ENCODE measurements at regions not wholly inside any gene's neighbourhood (a gene's known extent, or its start where the extent isn't known, plus 50 kb on each side); places are given as distances from the start of the nearest gene placed in this dataset.

DNA sequence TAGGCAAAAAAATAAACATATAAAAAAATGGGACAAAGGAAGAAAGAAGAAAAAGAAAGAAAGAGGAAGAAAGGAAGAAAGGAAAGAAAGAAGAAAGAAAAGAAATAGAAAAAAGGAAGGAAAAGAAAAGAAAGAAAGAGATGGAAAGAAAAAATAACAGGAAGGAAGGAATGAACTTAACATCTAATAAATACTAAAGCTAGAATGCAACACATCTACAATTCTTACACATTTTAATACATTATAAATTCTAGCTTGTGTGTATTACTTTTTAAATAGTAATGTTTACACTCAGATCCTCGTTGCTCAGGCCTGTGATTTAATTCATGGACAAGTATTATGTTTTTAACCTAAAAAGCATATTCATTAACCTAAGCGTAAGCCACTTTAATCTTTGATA lies 703.0 kb upstream of the KIF2B start:
- TF ChIP-seq POLR2AphosphoS5 (IDR thresholded peaks at IDR 0.05; ENCODE audit: low read depth, low read length) (no peak), TEAD4 (IDR thresholded peaks at IDR 0.05; ENCODE audit: borderline replicate concordance, insufficient read depth) (no peak), GATA2 (CRISPR knock-in tag; IDR thresholded peaks at IDR 0.05) (no peak), EP300 (IDR thresholded peaks at IDR 0.05; ENCODE audit: borderline replicate concordance in 1 of 2, low read depth in 1 of 2, low read length in 1 of 2) (no peak), RAD21 (IDR thresholded peaks at IDR 0.05; ENCODE audit: low read length) (no peak), EZH2phosphoT487 (IDR thresholded peaks at IDR 0.05; ENCODE audit: borderline replicate concordance, low read depth) (no peak), GABPA (IDR thresholded peaks at IDR 0.05; ENCODE audit: low read depth) (no peak), RXRA (IDR thresholded peaks at IDR 0.05; ENCODE audit: borderline replicate concordance, low read depth) (no peak)
- TF ChIP-seq, protein P1, sequence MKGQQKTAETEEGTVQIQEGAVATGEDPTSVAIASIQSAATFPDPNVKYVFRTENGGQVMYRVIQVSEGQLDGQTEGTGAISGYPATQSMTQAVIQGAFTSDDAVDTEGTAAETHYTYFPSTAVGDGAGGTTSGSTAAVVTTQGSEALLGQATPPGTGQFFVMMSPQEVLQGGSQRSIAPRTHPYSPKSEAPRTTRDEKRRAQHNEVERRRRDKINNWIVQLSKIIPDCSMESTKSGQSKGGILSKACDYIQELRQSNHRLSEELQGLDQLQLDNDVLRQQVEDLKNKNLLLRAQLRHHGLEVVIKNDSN (IDR thresholded peaks at IDR 0.05; ENCODE audit: borderline replicate concordance, low read depth), result no peak
- TF ChIP-seq, protein P2, sequence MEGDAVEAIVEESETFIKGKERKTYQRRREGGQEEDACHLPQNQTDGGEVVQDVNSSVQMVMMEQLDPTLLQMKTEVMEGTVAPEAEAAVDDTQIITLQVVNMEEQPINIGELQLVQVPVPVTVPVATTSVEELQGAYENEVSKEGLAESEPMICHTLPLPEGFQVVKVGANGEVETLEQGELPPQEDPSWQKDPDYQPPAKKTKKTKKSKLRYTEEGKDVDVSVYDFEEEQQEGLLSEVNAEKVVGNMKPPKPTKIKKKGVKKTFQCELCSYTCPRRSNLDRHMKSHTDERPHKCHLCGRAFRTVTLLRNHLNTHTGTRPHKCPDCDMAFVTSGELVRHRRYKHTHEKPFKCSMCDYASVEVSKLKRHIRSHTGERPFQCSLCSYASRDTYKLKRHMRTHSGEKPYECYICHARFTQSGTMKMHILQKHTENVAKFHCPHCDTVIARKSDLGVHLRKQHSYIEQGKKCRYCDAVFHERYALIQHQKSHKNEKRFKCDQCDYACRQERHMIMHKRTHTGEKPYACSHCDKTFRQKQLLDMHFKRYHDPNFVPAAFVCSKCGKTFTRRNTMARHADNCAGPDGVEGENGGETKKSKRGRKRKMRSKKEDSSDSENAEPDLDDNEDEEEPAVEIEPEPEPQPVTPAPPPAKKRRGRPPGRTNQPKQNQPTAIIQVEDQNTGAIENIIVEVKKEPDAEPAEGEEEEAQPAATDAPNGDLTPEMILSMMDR (IDR thresholded peaks at IDR 0.05), result no peak
- TF ChIP-seq, protein P3, sequence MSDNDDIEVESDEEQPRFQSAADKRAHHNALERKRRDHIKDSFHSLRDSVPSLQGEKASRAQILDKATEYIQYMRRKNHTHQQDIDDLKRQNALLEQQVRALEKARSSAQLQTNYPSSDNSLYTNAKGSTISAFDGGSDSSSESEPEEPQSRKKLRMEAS (IDR thresholded peaks at IDR 0.05; ENCODE audit: low read depth), result no peak
- TF ChIP-seq, protein P4, sequence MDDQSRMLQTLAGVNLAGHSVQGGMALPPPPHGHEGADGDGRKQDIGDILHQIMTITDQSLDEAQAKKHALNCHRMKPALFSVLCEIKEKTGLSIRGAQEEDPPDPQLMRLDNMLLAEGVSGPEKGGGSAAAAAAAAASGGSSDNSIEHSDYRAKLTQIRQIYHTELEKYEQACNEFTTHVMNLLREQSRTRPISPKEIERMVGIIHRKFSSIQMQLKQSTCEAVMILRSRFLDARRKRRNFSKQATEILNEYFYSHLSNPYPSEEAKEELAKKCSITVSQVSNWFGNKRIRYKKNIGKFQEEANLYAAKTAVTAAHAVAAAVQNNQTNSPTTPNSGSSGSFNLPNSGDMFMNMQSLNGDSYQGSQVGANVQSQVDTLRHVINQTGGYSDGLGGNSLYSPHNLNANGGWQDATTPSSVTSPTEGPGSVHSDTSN (IDR thresholded peaks at IDR 0.05), result no peak
